K562 (cell line): ENCODE measurements at regions not wholly inside any gene's neighbourhood (a gene's known extent, or its start where the extent isn't known, plus 50 kb on each side); places are given as distances from the start of the nearest gene placed in this dataset.

Source experiments
- ATAC-seq: fragments of 200-7000 bp; cut with Tn5 transposase; 3 replicates; pipeline ENCODE4 v1.9.1; 2020; ENCODE audit warnings: moderate library complexity
- BruUV-seq: library from RNA; stranded (reverse); fragments of 400-500 nt; replicated peaks from 2 replicates; lab custom pipeline; 2021; lab: Mats Ljungman, UMichigan
- CTCF ChIA-PET: fragments of 300-600 bp; formaldehyde crosslinking; extraction: SDS; loops from one replicate; lab custom pipeline; 2021; ENCODE audit warnings: low intra/inter-chr PET ratio; lab: Yijun Ruan, JAX
- POLR2A ChIA-PET: fragments of 300-600, 350-650 bp; sonication (Branson Sonifier 250); formaldehyde crosslinking; extraction: SDS; loops from one replicate; lab custom pipeline; 2021; ENCODE audit warnings: antibody characterized with exemption, inconsistent platforms; lab: Yijun Ruan, JAX
- DNase-seq, 4 experiments: peaks; one replicate each; pipeline versions ENCODE4 v3.0.0 to v3.0.0-alpha.2; 2011 to 2018; ENCODE audit warnings: low spot score in 3 of 4, mixed read lengths in 3 of 4; ENCODE audit errors: extremely low read depth in 1 of 4
- FAIRE-seq: peaks from 2 replicates; lab custom pipeline; 2011; peaks lifted over from hg19 to GRCh38; lab: Jason Lieb, UNC
- H2AFZ ChIP-seq: 2 replicates; pipeline ENCODE4 v1.6.0; 2011; ENCODE audit warnings: low read depth, low read length, control low read depth, inconsistent platforms
- H3K27ac ChIP-seq: fragments of 200-600 bp; 3 replicates; pipeline ENCODE4 v1.8.0; 2011; ENCODE audit warnings: low read depth, mild to moderate bottlenecking, control low read depth, inconsistent platforms, low read length, moderate library complexity, mixed read lengths; ENCODE audit errors: extremely low read depth
- H3K27me3 ChIP-seq, 2 experiments: fragments of 300-600 bp in 1 of 2; 2 replicates in 1 of 2; 3 replicates in 1 of 2; pipeline versions ENCODE4 v1.6.0 to v1.8.0; 2011; ENCODE audit warnings: inconsistent platforms in 2 of 2, low read length in 2 of 2, mild to moderate bottlenecking in 1 of 2, mixed read lengths in 1 of 2, moderate library complexity in 1 of 2; ENCODE audit not compliant: control insufficient read depth in 2 of 2, insufficient read depth in 2 of 2
- H3K36me3 ChIP-seq: fragments of 300-600 bp; 3 replicates; pipeline ENCODE4 v1.8.0; 2011; ENCODE audit warnings: mild to moderate bottlenecking, low read length, inconsistent platforms; ENCODE audit not compliant: control insufficient read depth, insufficient read depth
- H3K4me1 ChIP-seq, 2 experiments: fragments of 200-600 bp in 1 of 2; replicated peaks in 1 of 2; 2 replicates in 1 of 2; 3 replicates in 1 of 2; pipeline versions ENCODE4 v1.5.1 to v1.8.0; 2011; ENCODE audit warnings: inconsistent platforms in 2 of 2, low read length in 2 of 2, mild to moderate bottlenecking in 1 of 2, mixed read lengths in 1 of 2, moderate library complexity in 1 of 2; ENCODE audit not compliant: control insufficient read depth in 2 of 2, insufficient read depth in 2 of 2
- H3K4me2 ChIP-seq: 2 replicates; pipeline ENCODE4 v1.6.1; 2011; ENCODE audit warnings: low read length, control low read depth, inconsistent platforms, mixed read lengths; ENCODE audit not compliant: insufficient read depth
- H3K4me3 ChIP-seq: fragments of 200-600 bp; sonication (generic), shearing (Covaris generic); 2 replicates; pipeline ENCODE4 v1.5.1; 2016; ENCODE audit warnings: control low read depth, inconsistent platforms
- H3K79me2 ChIP-seq: fragments of 200-600 bp; 3 replicates; pipeline ENCODE4 v1.8.0; 2011; ENCODE audit warnings: low read length, inconsistent platforms; ENCODE audit not compliant: control insufficient read depth, insufficient read depth
- H3K9ac ChIP-seq, 2 experiments: 2 replicates each; pipeline versions ENCODE4 v1.6.0 to v1.6.1; 2011; ENCODE audit warnings: low read depth in 2 of 2, low read length in 2 of 2, control low read depth in 1 of 2, inconsistent platforms in 1 of 2, mild to moderate bottlenecking in 1 of 2, mixed read lengths in 1 of 2; ENCODE audit not compliant: insufficient read depth in 1 of 2
- H3K9me1 ChIP-seq: one replicate; pipeline ENCODE4 v1.6.0; 2011; ENCODE audit warnings: inconsistent platforms, mild to moderate bottlenecking, low read length, moderate library complexity; ENCODE audit not compliant: control insufficient read depth, insufficient read depth
- H3K9me3 ChIP-seq: replicated peaks from 2 replicates; pipeline ENCODE4 v1.5.1; 2011; ENCODE audit warnings: low read depth, low read length, inconsistent platforms; ENCODE audit not compliant: control insufficient read depth, insufficient read depth
- H4K20me1 ChIP-seq: replicated peaks from 2 replicates; pipeline ENCODE4 v1.6.1; 2011; ENCODE audit warnings: low read length, inconsistent platforms, mixed read lengths; ENCODE audit not compliant: control insufficient read depth, insufficient read depth
- CLOCK ChIP-seq: fragments of 250-450 bp; sonication (Bioruptor Pico); IDR thresholded peaks from 2 replicates; pipeline ENCODE4 v1.4.0; 2020; ENCODE audit warnings: mild to moderate bottlenecking, moderate library complexity, borderline replicate concordance
- CREB1 ChIP-seq, 2 experiments: sonication (generic) in 1 of 2; formaldehyde crosslinking in 1 of 2; IDR thresholded peaks; 2 replicates each; pipeline versions ENCODE4 v1.6.1 to v1.8.0; 2012 to 2022; ENCODE audit warnings: inconsistent platforms in 1 of 2, mild to moderate bottlenecking in 1 of 2, missing genetic modification reagents in 1 of 2, moderate library complexity in 1 of 2
- E2F1 ChIP-seq: sonication (generic); formaldehyde crosslinking; IDR thresholded peaks from 2 replicates; pipeline ENCODE4 v1.8.1; 2023; ENCODE audit warnings: mild to moderate bottlenecking, missing genetic modification reagents, moderate library complexity
- HMGXB4 ChIP-seq: sonication (generic); formaldehyde crosslinking; IDR thresholded peaks from 2 replicates; pipeline ENCODE4 v1.8.1; 2023; ENCODE audit warnings: mild to moderate bottlenecking, missing genetic modification reagents
- MCM3 ChIP-seq: fragments of 450-650 bp; IDR thresholded peaks from 2 replicates; pipeline ENCODE4 v1.6.1; 2016
- MTF1 ChIP-seq: fragments of 250-450 bp; sonication (Bioruptor Pico); IDR thresholded peaks from 2 replicates; pipeline ENCODE4 v1.9.0; 2021; ENCODE audit warnings: moderate library complexity, mild to moderate bottlenecking, inconsistent platforms, borderline replicate concordance
- NCOA6 ChIP-seq: fragments of 450-650 bp; IDR thresholded peaks from 2 replicates; pipeline ENCODE4 v1.6.1; 2017; ENCODE audit warnings: mild to moderate bottlenecking
- PML ChIP-seq: IDR thresholded peaks from 2 replicates; pipeline ENCODE4 v1.6.1; 2012; ENCODE audit warnings: low read length, inconsistent platforms
- RBM14 ChIP-seq: fragments of 200-400 bp; formaldehyde crosslinking; IDR thresholded peaks from 2 replicates; pipeline ENCODE4 v1.6.1; 2018; ENCODE audit warnings: low read depth, mild to moderate bottlenecking, low read length, moderate library complexity, borderline replicate concordance; ENCODE audit not compliant: insufficient read depth
- SETDB1 ChIP-seq: IDR thresholded peaks from one replicate; pipeline ENCODE4 v1.6.1; 2012; ENCODE audit warnings: low read length, control low read depth, inconsistent platforms
- SIRT6 ChIP-seq: IDR thresholded peaks from one replicate; pipeline ENCODE4 v1.6.1; 2012; ENCODE audit warnings: low read depth, mild to moderate bottlenecking, control low read depth, inconsistent platforms, low read length, moderate library complexity
- TCF3 ChIP-seq: sonication (generic); formaldehyde crosslinking; IDR thresholded peaks from 2 replicates; pipeline ENCODE4 v1.4.0; 2020; ENCODE audit warnings: mild to moderate bottlenecking, missing genetic modification reagents
- ZFX ChIP-seq: sonication (generic); formaldehyde crosslinking; IDR thresholded peaks from 2 replicates; pipeline ENCODE4 v1.8.0; 2022; ENCODE audit warnings: mild to moderate bottlenecking, missing genetic modification reagents, moderate library complexity
- ZNF124 ChIP-seq: sonication (generic); formaldehyde crosslinking; IDR thresholded peaks from 2 replicates; pipeline ENCODE4 v1.8.1; 2022; ENCODE audit warnings: missing genetic modification reagents
- ZNF695 ChIP-seq: fragments of 450-650 bp; formaldehyde crosslinking; IDR thresholded peaks from 2 replicates; pipeline ENCODE4 v1.4.0; 2020; ENCODE audit warnings: mild to moderate bottlenecking, moderate library complexity
- WGBS: fragments of 100-300 bp; shearing (Covaris generic); methylation state at CpG from one replicate; pipeline ENCODE4 v1.1.6; 2016; ENCODE audit warnings: low coverage, mixed read lengths; ENCODE audit not compliant: insufficient coverage; ENCODE audit errors: missing lambda C conversion rate; 5-methylcytosine and 5-hydroxymethylcytosine counted together
- in situ Hi-C: fragments of 300-500 bp; cut with MboI; formaldehyde crosslinking; loops from 4 replicates; pipeline ENCODE4 v1.15.0; 2018; ENCODE audit warnings: inconsistent platforms, mixed read lengths
- intact Hi-C: fragments of 100-400 bp; cut with micrococcal nuclease; formaldehyde crosslinking; loops from 2 replicates; pipeline ENCODE4 v1.14.2; 2022
- TF ChIP-seq, protein P1 (sequence below): sonication (generic); formaldehyde crosslinking; IDR thresholded peaks from 2 replicates; pipeline ENCODE4 v1.8.0; 2022; ENCODE audit warnings: mild to moderate bottlenecking, missing genetic modification reagents

- TF ChIP-seq CLOCK (CRISPR knock-in tag) (no peak), ZFX (no peak), CREB1 (IDR thresholded peaks at IDR 0.05) (no peak), CREB1 (CRISPR knock-in tag; IDR thresholded peaks at IDR 0.05) (no peak), ZNF695 (CRISPR knock-in tag) (no peak), NCOA6 (no peak), HMGXB4 (CRISPR knock-in tag) (no peak)
Measured at GRCh38 chr18:78562531-78562961, 417.1 kb upstream of the SALL3 start (continued).

DNA sequence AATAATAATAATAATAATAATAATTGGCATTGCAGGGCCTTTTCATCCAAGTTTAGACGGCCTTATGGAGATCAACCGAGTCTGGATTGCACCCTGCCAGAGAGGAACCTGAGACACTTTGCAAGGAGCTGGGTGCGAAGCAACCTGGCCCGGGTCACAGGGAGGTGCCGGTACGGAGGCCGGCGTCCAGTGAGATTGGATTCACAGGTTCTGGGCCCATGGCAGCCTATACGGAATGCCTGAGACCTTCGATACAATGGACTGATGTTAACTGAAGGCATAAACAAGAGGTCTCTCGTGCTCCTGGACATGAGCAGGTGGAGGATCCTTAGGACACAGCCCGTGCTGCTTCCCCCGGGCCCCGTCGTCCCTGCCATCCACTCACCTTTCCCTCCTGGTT lies 416.5 kb upstream of the SALL3 start:
- no TSS peak for BruUV-seq
- H3K4me2 ChIP-seq: no peak overlapping the region
- TF ChIP-seq RBM14 (no peak), MTF1 (CRISPR knock-in tag) (no peak), PML (no peak), TCF3 (no peak), E2F1 (CRISPR knock-in tag) (no peak), SETDB1 (no peak), ZNF124 (CRISPR knock-in tag) (no peak), SIRT6 (no peak), MCM3 (no peak)
- TF ChIP-seq, protein P1, sequence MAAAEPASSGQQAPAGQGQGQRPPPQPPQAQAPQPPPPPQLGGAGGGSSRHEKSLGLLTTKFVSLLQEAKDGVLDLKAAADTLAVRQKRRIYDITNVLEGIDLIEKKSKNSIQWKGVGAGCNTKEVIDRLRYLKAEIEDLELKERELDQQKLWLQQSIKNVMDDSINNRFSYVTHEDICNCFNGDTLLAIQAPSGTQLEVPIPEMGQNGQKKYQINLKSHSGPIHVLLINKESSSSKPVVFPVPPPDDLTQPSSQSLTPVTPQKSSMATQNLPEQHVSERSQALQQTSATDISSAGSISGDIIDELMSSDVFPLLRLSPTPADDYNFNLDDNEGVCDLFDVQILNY (CRISPR knock-in tag): no peak

More for the DNA sequence above, 416.5 kb upstream of the SALL3 start:
- Histone ChIP-seq H3K4me1 (peaks cover 0 to 3% of the 10 kb centered on the region in 2 experiments; a peak in 1 of 5 replicates), H2AFZ (no peak overlapping the region), H3K4me3 (no peak overlapping the region), H3K27me3 (peaks cover 0 to 14% of the 10 kb centered on the region in 2 experiments; a peak in 2 of 5 replicates), H3K36me3 (no peaks in the 10 kb centered on the region), H3K9ac (no peak overlapping the region), H3K79me2 (no peaks in the 10 kb centered on the region), H4K20me1 (no peaks in the 10 kb centered on the region), H3K9me3 (no peaks in the 10 kb centered on the region), H3K27ac (no peak overlapping the region), H3K9me1 (no peaks in the 10 kb centered on the region)
- ChIA-PET POLR2A (no interaction called here), CTCF (no interaction called here)
- no peak for ATAC-seq
- in situ Hi-C loops: no loop called here
- DNase-seq: no peak
- WGBS: under 1% methylated on average over 12 of the region's 15 CpGs
- intact Hi-C loops: no loop called here
- FAIRE-seq: no peak
